ENCODE measurements at regions not wholly inside any gene's neighbourhood (a gene's known extent, or its start where the extent isn't known, plus 50 kb on each side); places are given as distances from the start of the nearest gene placed in this dataset.

DNA sequence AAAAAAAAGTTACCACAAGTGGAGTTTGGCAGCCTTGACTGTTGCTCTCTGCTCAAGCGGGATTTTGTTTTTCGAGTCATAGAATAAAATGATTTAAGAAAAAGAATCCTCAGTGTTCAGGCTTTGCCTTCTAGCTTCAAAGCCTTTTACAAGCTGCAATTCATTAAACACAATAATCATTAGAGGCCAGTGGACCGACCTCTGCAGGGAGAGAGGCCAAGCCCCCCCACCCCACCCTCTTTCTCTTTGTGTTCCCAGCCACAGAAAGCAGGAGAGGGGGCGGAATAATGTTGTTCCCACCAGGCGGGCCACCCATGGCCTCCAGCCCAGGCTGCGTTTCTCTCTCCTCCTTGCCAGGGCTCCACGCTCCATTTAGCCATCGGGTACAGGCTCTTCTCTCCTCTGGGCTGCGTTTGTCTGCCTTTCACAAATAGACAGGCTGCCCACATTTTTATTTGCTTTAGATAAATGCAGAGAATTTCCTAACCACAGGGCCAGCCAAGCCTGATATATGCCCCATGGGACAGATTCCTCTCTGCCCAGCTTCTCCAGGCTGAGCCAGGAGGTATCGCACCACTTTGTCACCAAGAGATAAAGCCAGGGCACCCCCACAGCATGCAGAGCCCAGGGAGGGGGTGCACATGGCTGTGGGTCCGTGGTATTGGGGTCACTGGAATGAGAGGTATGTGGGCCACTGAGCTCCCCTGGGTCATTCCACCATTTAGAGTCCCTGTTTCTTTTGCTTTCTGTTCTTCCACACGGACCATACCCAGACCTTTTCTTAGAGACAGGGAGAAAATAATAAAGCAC, 318.8 kb downstream of the PIK3R1 start:
- DNase-seq (ENCODE audit: low read depth), result no peak

DNA sequence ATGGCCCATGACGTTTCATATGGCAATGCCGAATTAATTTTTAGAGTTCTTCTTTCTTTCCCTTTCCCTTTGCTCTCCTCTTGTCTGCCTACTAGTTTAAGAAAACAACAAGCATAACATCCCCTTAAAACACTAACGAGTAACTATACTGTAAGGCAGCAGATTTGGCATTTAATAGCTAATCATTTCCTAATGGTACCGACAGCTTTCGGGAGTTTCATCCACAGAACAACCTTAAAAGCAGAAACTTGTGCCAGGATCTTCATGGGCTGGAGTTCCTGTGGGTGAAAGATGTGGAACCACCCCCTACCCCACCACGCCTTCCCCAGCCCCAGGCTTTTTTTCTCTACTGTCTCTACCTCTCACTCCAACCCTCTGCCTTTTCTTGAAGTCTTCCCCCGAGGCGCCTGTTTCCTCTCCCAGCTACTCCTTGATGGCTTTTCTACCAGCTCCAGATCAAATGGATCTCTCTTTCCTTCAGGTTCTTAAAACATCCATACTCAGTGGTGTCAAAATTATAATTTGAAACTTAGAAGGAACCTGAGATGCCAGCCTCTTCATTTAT, 319.5 kb downstream of the PIK3R1 start:
- no peak for DNase-seq (ENCODE audit: low read depth)

GRCh38 chr5:68538814-68539420, 323.4 kb downstream of the PIK3R1 start:
- DNase-seq (ENCODE audit: low read depth), result no peak

GRCh38 chr5:68540798-68541590, 325.4 kb downstream of the PIK3R1 start:
- no peak for DNase-seq (ENCODE audit: low read depth)

DNA sequence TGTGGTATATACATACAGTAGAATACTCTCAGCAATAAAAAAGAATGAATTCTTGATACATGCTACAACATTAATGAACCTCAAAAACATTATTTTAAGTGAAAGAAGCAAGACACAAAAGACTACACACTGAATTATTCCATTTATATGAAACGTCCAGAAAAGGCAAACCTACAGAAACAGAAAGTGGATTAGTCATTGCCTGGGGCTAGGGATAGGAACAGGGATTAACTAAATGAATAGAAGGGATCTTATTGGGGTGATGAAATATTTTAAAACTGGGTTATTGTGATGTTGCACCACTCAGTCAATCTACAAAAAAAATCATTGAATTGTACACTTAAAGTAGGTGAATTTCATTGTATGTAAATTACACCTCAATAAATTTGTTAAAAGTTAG, 326.7 kb downstream of the PIK3R1 start:
- no peak for DNase-seq (ENCODE audit: low read depth)

DNA sequence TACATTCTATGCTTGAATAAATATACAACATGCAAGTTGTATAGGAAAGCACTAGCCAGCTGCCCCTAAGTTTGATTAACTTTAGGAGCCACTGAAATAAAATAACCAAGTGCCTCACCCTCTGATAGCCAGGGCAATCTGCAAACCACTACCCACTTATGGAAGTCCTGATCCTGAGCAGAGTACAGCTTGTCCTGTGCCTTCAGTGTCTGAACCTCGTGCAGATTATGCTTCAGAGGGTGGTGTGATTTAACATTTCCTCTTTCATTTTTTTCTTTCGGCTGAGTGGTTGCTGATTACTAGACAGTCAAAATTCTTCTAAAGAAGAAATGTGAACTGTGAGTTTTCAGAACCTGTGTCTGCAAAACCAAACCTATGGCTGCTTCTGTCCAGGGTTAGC, 327.7 kb downstream of the PIK3R1 start:
- no peak for DNase-seq (ENCODE audit: low read depth)

DNA sequence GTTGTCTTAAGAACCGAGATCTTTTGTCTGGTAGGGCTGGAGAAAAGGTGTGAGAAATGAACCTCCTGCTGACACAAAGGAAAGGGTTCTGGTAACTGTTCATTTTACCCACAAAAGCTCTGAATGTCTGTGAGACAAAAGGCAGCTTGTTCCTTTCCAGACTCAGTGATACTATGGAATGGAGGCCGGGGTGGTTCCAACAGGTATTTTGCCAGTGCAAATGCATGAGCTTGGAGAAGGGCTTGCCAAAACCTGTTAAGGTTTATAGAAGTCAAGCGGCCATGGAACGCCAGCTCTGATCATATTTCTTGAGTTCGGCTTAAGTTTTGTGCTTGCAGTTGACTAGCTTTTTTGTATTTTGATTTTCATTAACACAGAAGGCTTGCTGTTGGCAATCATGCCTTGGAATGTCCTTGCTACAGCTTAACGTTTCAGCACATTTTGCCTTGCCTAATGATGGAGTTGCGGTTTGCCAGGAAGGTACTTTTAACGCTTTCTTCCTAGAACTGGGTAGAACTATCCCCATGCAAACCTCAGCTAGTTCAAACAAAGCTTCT, 328.6 kb downstream of the PIK3R1 start:
- DNase-seq (ENCODE audit: low read depth), result no peak

DNA sequence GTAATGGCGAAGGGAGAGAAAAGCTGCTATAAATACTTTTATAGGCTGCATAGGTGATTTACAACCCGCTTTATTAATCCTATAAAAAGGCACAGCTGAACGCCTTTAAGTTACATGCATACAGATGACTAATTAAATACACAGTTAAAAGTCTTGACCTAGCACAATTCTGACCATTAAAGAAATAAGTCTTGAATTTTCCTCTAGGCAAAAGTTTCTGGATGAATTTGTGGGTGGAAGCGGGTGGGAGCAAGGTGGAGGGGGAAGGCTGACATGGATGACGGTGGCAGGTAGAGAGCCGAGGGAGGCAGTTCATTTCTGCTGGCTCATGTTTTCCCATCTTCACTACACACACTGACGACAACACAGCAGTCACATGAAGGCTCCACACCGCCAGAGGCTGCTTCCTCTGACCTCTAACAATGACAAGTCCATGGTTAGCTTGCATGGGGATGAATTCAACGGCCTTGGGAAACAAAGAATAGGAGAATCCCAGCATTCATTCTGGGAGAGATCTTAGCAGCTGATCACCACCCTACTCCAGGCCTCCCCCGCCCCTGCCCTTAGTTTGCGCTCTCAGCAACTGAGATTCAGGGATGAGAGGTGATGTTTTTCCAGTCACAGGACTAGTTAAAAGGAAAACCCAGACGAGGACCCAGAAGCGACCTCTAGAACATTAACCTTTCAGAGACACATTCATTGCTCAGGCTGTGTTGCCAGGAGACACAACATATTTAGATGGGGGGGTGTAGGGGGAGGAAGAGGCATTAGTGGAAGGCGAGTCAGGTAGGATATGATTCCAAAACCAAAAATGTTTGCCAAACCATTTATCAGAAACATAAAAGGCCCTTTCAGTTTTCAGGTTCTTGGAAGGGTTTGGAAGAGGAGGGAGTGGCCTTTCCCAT, 329.3 kb downstream of the PIK3R1 start:
- DNase-seq (ENCODE audit: low read depth), result no peak

DNA sequence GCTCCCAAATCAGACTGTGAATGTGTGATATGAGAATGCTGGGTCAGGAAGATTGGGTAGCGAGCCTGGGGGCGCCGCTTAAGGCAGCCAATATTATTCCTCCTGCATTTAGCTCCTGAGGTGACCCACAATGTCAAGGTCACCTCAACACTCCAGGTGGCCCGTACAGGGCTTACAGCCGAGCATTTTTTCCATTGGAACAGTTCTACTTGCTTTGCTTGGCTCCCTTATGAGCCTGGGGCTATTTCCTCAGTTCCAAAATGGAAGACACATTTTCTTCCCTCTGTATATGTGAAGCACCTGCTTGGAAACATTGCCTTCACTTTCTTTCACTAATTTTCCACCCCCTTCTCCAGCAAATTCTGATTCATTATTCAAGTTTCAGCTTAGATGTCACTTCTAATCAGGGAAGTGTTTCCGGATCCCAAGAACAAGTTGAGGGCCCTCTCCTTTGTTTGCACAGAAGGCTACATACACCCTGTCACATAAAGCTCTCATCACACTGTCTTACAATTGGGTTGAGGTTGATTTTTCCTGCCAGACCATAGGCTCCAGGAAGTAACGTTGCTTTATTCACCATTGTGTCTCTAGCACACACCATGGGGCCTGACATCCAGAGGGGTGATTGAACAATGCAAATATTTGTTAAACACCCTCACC, 330.2 kb downstream of the PIK3R1 start:
- no peak for DNase-seq (ENCODE audit: low read depth)

- DNase-seq (ENCODE audit: low read depth), result no peak
Measured at GRCh38 chr5:68547056-68547455, 331.5 kb downstream of the PIK3R1 start.

DNA sequence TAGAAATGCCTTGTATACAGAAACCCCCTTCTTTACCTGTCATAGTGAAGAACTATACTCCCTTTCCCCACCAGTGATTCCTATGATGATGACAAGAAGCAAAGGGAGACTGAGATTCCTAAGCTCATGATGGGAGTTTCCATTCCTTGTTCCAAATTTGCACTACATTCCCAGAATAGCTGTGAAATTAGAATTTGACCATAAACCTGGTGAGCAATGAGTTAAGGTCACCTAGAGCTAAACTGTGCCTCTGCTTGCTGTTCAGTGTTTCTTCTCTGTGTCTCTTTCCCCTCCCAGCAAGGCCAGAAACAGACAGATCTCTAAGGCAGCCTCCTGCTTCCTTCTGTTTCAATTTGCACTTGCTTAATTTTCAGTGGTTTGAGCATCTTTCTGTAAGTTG, 332.1 kb downstream of the PIK3R1 start:
- DNase-seq (ENCODE audit: low read depth), result no peak

GRCh38 chr5:68548959-68549676, 333.6 kb downstream of the PIK3R1 start:
- no peak for DNase-seq (ENCODE audit: low read depth)

- no peak for DNase-seq (ENCODE audit: low read depth)
Measured at GRCh38 chr5:68550015-68550414, 334.5 kb downstream of the PIK3R1 start.

DNA sequence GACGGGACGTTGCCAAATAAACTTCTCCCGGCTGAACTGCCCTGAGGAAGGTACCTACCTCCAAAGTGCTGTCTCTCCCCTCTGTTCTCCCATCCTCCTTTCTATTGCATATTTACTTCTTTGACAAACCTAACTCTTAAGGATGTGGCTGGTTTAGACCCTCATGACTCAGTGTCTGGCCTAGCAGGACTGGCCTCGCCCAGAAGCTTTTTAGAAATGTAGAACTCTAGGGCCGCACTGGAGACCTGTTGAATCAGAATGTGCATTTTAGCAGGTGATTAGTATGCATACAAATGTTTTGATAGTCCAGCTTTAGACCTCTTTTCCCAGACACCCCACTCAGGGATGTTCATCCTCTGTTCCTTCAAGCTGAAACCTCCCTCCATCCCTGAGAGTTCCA, 335.9 kb downstream of the PIK3R1 start:
- no peak for DNase-seq (ENCODE audit: low read depth)

- no peak for DNase-seq (ENCODE audit: low read depth)
Measured at GRCh38 chr5:68554571-68555279, 339.2 kb downstream of the PIK3R1 start.

DNA sequence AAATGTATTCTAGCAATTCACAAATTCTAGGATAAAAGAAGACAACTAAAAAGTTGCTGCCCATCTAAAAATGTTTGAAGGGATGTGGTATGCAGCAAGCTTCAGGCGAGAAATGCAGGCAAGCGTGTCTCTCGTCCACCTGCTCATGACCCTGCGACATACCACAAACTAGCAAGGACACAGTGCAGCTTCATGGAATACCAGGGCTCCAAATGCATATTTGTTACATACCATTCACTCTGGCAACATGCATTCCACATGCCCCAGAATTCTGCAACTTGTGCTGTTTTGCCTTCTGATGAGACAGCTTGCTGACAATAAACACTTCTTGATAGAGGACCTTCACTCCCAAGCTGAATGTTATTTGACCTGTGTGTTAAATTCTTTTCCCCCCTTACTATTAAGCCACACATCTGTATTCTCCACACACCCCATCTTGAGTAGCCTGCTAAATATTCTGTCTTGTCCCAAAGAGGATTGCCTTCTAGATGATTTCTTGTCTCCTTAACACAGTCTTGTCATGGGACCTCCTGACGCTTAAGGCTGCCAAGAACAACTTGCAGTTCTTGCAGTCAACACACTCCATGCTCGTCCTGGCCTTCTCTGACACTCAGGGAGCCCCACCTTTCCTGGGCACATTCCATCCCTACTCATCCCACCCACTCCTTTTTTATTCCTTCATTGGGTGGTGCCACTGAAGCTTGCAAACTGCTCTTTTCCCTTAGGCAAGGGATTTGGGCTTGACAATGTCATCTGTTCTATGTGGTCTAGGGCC, 340.5 kb downstream of the PIK3R1 start:
- no peak for DNase-seq (ENCODE audit: low read depth)

GRCh38 chr5:68557162-68557936, 341.8 kb downstream of the PIK3R1 start:
- DNase-seq (ENCODE audit: low read depth), result no peak

GRCh38 chr5:68562308-68562707, 346.8 kb downstream of the PIK3R1 start:
- no peak for DNase-seq (ENCODE audit: low read depth)
